ENCODE measurements at regions not wholly inside any gene's neighbourhood (a gene's known extent, or its start where the extent isn't known, plus 50 kb on each side); places are given as distances from the start of the nearest gene placed in this dataset.

DNA sequence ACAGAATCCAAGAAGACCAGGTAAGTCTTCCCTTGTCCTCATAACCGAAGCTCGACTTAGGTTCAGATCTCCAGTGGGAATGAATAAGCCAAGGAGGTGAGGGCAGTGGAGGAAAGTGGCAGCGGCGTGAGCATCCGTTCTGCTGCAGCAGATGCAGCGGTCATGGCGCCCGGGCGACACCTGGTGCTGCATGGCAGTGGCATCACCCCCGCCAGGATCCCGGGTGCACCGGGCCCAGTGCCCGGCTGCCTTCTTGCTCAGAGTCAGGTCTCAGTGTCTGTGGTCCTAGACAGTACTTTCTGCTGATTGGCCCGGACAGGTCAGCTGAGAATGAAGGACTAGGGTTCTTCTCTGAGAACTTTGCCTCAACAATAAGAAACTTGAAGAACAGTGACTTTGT, 83.4 kb upstream of the SORBS2 start:
- Histone ChIP-seq H3K36me3 (ENCODE audit: control insufficient read depth in 2 of 2, extremely low read depth in 1 of 2, insufficient read depth in 2 of 2, low read length in 2 of 2) (no peaks in the 10 kb centered on the region), H2AFZ (ENCODE audit: control insufficient read depth, low read length) (no peak overlapping the region), H3K4me2 (ENCODE audit: control insufficient read depth, extremely low read depth, insufficient read depth, low read depth, low read length) (no peak overlapping the region), H3K4me1 (ENCODE audit: control insufficient read depth, extremely low read depth, insufficient read depth, low read length) (no peaks in the 10 kb centered on the region), H3K4me3 (ENCODE audit: control insufficient read depth in 2 of 3, extremely low read depth in 1 of 3, insufficient read depth in 2 of 3, low read depth in 1 of 3, low read length in 3 of 3) (no peak overlapping the region), H3K27me3 (ENCODE audit: control insufficient read depth, extremely low read depth, insufficient read depth, low read length) (no peaks in the 10 kb centered on the region), H3K9me1 (ENCODE audit: control insufficient read depth, extremely low read depth, insufficient read depth, low read length) (no peaks in the 10 kb centered on the region), H3K9ac (ENCODE audit: control insufficient read depth, extremely low read depth, insufficient read depth, low read length) (no peak overlapping the region), H3K79me2 (ENCODE audit: control insufficient read depth, insufficient read depth, low read length) (no peaks in the 10 kb centered on the region), H3K9me3 (ENCODE audit: control insufficient read depth, low read depth, low read length) (no peaks in the 10 kb centered on the region), H4K20me1 (ENCODE audit: control insufficient read depth, extremely low read depth, insufficient read depth, low read length) (no peaks in the 10 kb centered on the region), H3K27ac (ENCODE audit: control insufficient read depth, insufficient read depth, low read length) (no peak overlapping the region)
- dilution Hi-C loops (cut with MboI; ENCODE audit: extremely low pct_ligation_motif_present, low sequenced_read_pairs): no loop called here
- no peak for DNase-seq (ENCODE audit: low read depth, low spot score)
- FAIRE-seq: no peak
- no peak for TF ChIP-seq EZH2 (IDR thresholded peaks at IDR 0.05; ENCODE audit: low read length)
- TF ChIP-seq, protein P1, sequence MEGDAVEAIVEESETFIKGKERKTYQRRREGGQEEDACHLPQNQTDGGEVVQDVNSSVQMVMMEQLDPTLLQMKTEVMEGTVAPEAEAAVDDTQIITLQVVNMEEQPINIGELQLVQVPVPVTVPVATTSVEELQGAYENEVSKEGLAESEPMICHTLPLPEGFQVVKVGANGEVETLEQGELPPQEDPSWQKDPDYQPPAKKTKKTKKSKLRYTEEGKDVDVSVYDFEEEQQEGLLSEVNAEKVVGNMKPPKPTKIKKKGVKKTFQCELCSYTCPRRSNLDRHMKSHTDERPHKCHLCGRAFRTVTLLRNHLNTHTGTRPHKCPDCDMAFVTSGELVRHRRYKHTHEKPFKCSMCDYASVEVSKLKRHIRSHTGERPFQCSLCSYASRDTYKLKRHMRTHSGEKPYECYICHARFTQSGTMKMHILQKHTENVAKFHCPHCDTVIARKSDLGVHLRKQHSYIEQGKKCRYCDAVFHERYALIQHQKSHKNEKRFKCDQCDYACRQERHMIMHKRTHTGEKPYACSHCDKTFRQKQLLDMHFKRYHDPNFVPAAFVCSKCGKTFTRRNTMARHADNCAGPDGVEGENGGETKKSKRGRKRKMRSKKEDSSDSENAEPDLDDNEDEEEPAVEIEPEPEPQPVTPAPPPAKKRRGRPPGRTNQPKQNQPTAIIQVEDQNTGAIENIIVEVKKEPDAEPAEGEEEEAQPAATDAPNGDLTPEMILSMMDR (optimal IDR thresholded peaks at IDR 0.05 in 1 of 3, IDR thresholded peaks at IDR 0.05 in 1 of 3, conservative IDR thresholded peaks at IDR 0.05 in 1 of 3; ENCODE audit: extremely low read depth in 1 of 3, insufficient read depth in 2 of 3, low read length in 3 of 3): no peak

DNA sequence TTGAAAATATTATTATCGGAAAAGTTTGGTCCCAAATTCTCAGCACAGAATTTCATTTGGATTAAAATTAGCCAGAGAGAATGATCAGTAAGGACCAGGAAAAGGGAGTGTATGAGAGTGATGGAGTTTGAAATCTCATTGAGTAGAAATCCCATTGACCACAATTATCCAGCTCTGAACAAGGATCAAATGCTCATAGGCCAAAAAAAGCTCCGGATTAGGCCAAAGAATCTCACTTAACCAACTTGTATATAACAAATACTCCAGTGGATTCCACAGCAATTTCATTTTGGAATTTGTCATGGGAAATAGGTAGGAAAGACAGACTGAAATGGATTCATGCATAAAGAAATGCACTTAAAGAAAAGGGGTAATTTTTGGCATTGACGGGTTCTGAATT, 83.9 kb upstream of the SORBS2 start:
- Histone ChIP-seq H3K4me2 (ENCODE audit: control insufficient read depth, extremely low read depth, insufficient read depth, low read depth, low read length) (no peak overlapping the region), H3K9me3 (ENCODE audit: control insufficient read depth, low read depth, low read length) (no peaks in the 10 kb centered on the region), H3K9ac (ENCODE audit: control insufficient read depth, extremely low read depth, insufficient read depth, low read length) (no peak overlapping the region), H3K79me2 (ENCODE audit: control insufficient read depth, insufficient read depth, low read length) (no peaks in the 10 kb centered on the region), H3K27ac (ENCODE audit: control insufficient read depth, insufficient read depth, low read length) (no peak overlapping the region), H3K27me3 (ENCODE audit: control insufficient read depth, extremely low read depth, insufficient read depth, low read length) (no peaks in the 10 kb centered on the region), H3K4me3 (ENCODE audit: control insufficient read depth in 2 of 3, extremely low read depth in 1 of 3, insufficient read depth in 2 of 3, low read depth in 1 of 3, low read length in 3 of 3) (no peak overlapping the region), H3K9me1 (ENCODE audit: control insufficient read depth, extremely low read depth, insufficient read depth, low read length) (no peaks in the 10 kb centered on the region), H4K20me1 (ENCODE audit: control insufficient read depth, extremely low read depth, insufficient read depth, low read length) (no peaks in the 10 kb centered on the region), H2AFZ (ENCODE audit: control insufficient read depth, low read length) (no peak overlapping the region), H3K36me3 (ENCODE audit: control insufficient read depth in 2 of 2, extremely low read depth in 1 of 2, insufficient read depth in 2 of 2, low read length in 2 of 2) (no peaks in the 10 kb centered on the region), H3K4me1 (ENCODE audit: control insufficient read depth, extremely low read depth, insufficient read depth, low read length) (no peaks in the 10 kb centered on the region)
- no peak for TF ChIP-seq EZH2 (IDR thresholded peaks at IDR 0.05; ENCODE audit: low read length)
- TF ChIP-seq, protein P1 (optimal IDR thresholded peaks at IDR 0.05 in 1 of 3, IDR thresholded peaks at IDR 0.05 in 1 of 3, conservative IDR thresholded peaks at IDR 0.05 in 1 of 3; ENCODE audit: extremely low read depth in 1 of 3, insufficient read depth in 2 of 3, low read length in 3 of 3): no peak
- no peak for DNase-seq (ENCODE audit: low read depth, low spot score)
- FAIRE-seq: no peak
- dilution Hi-C loops (cut with MboI; ENCODE audit: extremely low pct_ligation_motif_present, low sequenced_read_pairs): no loop called here
